ENCODE measurements at regions not wholly inside any gene's neighbourhood (a gene's known extent, or its start where the extent isn't known, plus 50 kb on each side); places are given as distances from the start of the nearest gene placed in this dataset.

DNA sequence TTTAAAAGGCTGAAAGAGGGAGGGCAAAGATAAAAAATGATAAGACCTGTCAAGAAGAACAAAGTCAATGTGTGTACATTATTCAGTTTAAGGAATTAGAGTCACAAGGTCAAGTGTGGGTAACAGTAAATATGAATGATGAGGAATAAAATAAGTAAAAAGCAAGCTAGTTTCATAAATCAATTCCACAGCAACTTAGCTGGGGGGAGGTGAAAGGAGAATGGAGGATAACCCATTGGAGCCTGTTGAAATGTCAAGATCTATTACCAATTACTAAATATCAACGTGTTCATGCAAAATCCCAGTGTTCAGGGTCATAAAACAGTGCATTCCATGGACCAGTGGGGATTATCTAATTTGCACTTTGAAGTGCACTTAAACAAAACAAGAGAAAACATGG is 242.9 kb downstream of the TBX18 start:
- no peaks in the 10 kb centered on the region for H3K27me3 ChIP-seq (ENCODE audit: control insufficient read depth in 2 of 2, insufficient read depth in 2 of 2, low read length in 2 of 2)
- no peak overlapping the region for H3K9ac ChIP-seq (ENCODE audit: insufficient read depth in 1 of 2, low read depth in 2 of 2, low read length in 2 of 2)
- H3K9me3 ChIP-seq (replicated peaks; ENCODE audit: control insufficient read depth, insufficient read depth, low read depth, low read length): no peaks in the 10 kb centered on the region
- CTCF ChIA-PET (ENCODE audit: low intra/inter-chr PET ratio): no interaction called here
- no peaks in the 10 kb centered on the region for H3K4me1 ChIP-seq (replicated peaks in 1 of 2; ENCODE audit: control insufficient read depth in 2 of 2, insufficient read depth in 2 of 2, low read length in 2 of 2)
- H3K79me2 ChIP-seq (ENCODE audit: control insufficient read depth, insufficient read depth, low read length): no peaks in the 10 kb centered on the region
- 0% methylated on average over 1 of the region's 1 CpG for WGBS (ENCODE audit: insufficient coverage, low coverage, missing lambda C conversion rate)
- DNase-seq (ENCODE audit: extremely low read depth in 1 of 4, low spot score in 3 of 4) (no peak), ATAC-seq (no peak), FAIRE-seq (no peak)
- in situ Hi-C loops (cut with MboI): no loop called here
- no peak overlapping the region for H3K27ac ChIP-seq (ENCODE audit: extremely low read depth, low read depth, low read length)
- no TSS peak for BruUV-seq (replicated peaks)
- no peak overlapping the region for H2AFZ ChIP-seq (ENCODE audit: low read depth, low read length)
- no peaks in the 10 kb centered on the region for H3K36me3 ChIP-seq (ENCODE audit: control insufficient read depth, insufficient read depth, low read length)
- no peak overlapping the region for H3K4me2 ChIP-seq (ENCODE audit: insufficient read depth, low read length)
- H3K4me3 ChIP-seq: no peak overlapping the region
- intact Hi-C loops (cut with micrococcal nuclease): no loop called here
- H4K20me1 ChIP-seq (replicated peaks; ENCODE audit: control insufficient read depth, insufficient read depth, low read length): no peaks in the 10 kb centered on the region
- no peaks in the 10 kb centered on the region for H3K9me1 ChIP-seq (ENCODE audit: control insufficient read depth, insufficient read depth, low read length)
- POLR2A ChIA-PET: no interaction called here
- no peak for TF ChIP-seq SMARCE1 (IDR thresholded peaks at IDR 0.05)
- TF ChIP-seq, protein P1, sequence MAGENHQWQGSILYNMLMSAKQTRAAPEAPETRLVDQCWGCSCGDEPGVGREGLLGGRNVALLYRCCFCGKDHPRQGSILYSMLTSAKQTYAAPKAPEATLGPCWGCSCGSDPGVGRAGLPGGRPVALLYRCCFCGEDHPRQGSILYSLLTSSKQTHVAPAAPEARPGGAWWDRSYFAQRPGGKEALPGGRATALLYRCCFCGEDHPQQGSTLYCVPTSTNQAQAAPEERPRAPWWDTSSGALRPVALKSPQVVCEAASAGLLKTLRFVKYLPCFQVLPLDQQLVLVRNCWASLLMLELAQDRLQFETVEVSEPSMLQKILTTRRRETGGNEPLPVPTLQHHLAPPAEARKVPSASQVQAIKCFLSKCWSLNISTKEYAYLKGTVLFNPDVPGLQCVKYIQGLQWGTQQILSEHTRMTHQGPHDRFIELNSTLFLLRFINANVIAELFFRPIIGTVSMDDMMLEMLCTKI (IDR thresholded peaks at IDR 0.05; ENCODE audit: partially characterized antibody): no peak
- TF ChIP-seq MCM3 (IDR thresholded peaks at IDR 0.05): no peak
- TF ChIP-seq ZNF384 (IDR thresholded peaks at IDR 0.05; ENCODE audit: low read depth, low read length): no peak
- TF ChIP-seq SNRNP70 (optimal IDR thresholded peaks at IDR 0.05; ENCODE audit: low read depth, low read length): no peak
- no peak for TF ChIP-seq HES1 (IDR thresholded peaks at IDR 0.05; ENCODE audit: low read depth)
- TF ChIP-seq ZNF134 (CRISPR knock-in tag; conservative IDR thresholded peaks at IDR 0.05): no peak
- no peak for TF ChIP-seq RBBP5 (IDR thresholded peaks at IDR 0.05; ENCODE audit: borderline replicate concordance, insufficient read depth, low read length, poor library complexity, severe bottlenecking)
- TF ChIP-seq NONO (IDR thresholded peaks at IDR 0.05; ENCODE audit: low read depth in 2 of 2, low read length in 1 of 2): no peak
- TF ChIP-seq L3MBTL2 (IDR thresholded peaks at IDR 0.05): no peak
- no peak for TF ChIP-seq SIN3B (IDR thresholded peaks at IDR 0.05; ENCODE audit: low read depth)
- TF ChIP-seq PRDM10 (IDR thresholded peaks at IDR 0.05; ENCODE audit: partially characterized antibody): no peak
- TF ChIP-seq ZBTB7A (IDR thresholded peaks at IDR 0.05; ENCODE audit: borderline replicate concordance, control insufficient read depth, low read depth, low read length): no peak
- no peak for TF ChIP-seq PHF8 (IDR thresholded peaks at IDR 0.05; ENCODE audit: borderline replicate concordance, low read length)
- TF ChIP-seq, protein P2, sequence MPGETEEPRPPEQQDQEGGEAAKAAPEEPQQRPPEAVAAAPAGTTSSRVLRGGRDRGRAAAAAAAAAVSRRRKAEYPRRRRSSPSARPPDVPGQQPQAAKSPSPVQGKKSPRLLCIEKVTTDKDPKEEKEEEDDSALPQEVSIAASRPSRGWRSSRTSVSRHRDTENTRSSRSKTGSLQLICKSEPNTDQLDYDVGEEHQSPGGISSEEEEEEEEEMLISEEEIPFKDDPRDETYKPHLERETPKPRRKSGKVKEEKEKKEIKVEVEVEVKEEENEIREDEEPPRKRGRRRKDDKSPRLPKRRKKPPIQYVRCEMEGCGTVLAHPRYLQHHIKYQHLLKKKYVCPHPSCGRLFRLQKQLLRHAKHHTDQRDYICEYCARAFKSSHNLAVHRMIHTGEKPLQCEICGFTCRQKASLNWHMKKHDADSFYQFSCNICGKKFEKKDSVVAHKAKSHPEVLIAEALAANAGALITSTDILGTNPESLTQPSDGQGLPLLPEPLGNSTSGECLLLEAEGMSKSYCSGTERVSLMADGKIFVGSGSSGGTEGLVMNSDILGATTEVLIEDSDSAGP (CRISPR knock-in tag; IDR thresholded peaks at IDR 0.05): no peak
- no peak for TF ChIP-seq ZFP30 (CRISPR knock-in tag; IDR thresholded peaks at IDR 0.05; ENCODE audit: borderline replicate concordance)
- no peak for TF ChIP-seq CBX8 (IDR thresholded peaks at IDR 0.05; ENCODE audit: borderline replicate concordance, extremely low read depth, low read depth, low read length, poor library complexity, severe bottlenecking)

Data from K562 (cell line).